ENCODE measurements at regions not wholly inside any gene's neighbourhood (a gene's known extent, or its start where the extent isn't known, plus 50 kb on each side); places are given as distances from the start of the nearest gene placed in this dataset.

GRCh38 chr10:44591911-44592310 lies 207.0 kb upstream of the CXCL12 start:
- no peak overlapping the region for H3K4me3 ChIP-seq (ENCODE audit: low read depth, low read length)
- no peak overlapping the region for H3K4ac ChIP-seq (ENCODE audit: low read depth, low read length)
- no peak overlapping the region for H3K27ac ChIP-seq (ENCODE audit: low read depth, low read length)
- H3K9me3 ChIP-seq (ENCODE audit: insufficient read depth, low read depth, low read length), result peaks cover 2% of the 10 kb centered on the region
- H3K79me1 ChIP-seq (ENCODE audit: low read length), result no peaks in the 10 kb centered on the region
- H2BK12ac ChIP-seq (ENCODE audit: low read length), result no peak overlapping the region
- no peaks in the 10 kb centered on the region for H3K27me3 ChIP-seq (ENCODE audit: insufficient read depth, low read length)
- H3K18ac ChIP-seq (ENCODE audit: low read length), result no peak overlapping the region
- WGBS (ENCODE audit: extremely low coverage, insufficient coverage, insufficient read length), result no CpG with 5 or more reads among the region's 1 CpG
- H3K23ac ChIP-seq (ENCODE audit: low read length), result no peak overlapping the region
- DNase-seq, result no peak
- H4K91ac ChIP-seq (ENCODE audit: low read depth, low read length), result no peak overlapping the region
- H2BK120ac ChIP-seq (ENCODE audit: insufficient read depth, low read length, poor library complexity), result no peak overlapping the region
- no peak overlapping the region for H3K4me2 ChIP-seq (ENCODE audit: low read length)
- no peak overlapping the region for H4K12ac ChIP-seq (ENCODE audit: low read depth, low read length)
- H2AK5ac ChIP-seq (ENCODE audit: low read length), result no peak overlapping the region
- H3K36me3 ChIP-seq (ENCODE audit: control insufficient read depth in 1 of 2, insufficient read depth in 2 of 2, low read length in 2 of 2), result no peaks in the 10 kb centered on the region
- no peaks in the 10 kb centered on the region for H3K79me2 ChIP-seq (ENCODE audit: control insufficient read depth, insufficient read depth, low read length, poor library complexity)
- no peak overlapping the region for H3K14ac ChIP-seq (ENCODE audit: low read length)
- H3K4me1 ChIP-seq (ENCODE audit: control insufficient read depth in 1 of 2, insufficient read depth in 2 of 2, low read length in 2 of 2), result no peaks in the 10 kb centered on the region
- no peak overlapping the region for H3K9ac ChIP-seq (ENCODE audit: low read length)
- H4K8ac ChIP-seq (ENCODE audit: low read depth, low read length), result no peak overlapping the region
- no peak overlapping the region for H2AFZ ChIP-seq (ENCODE audit: insufficient read depth, low read length, poor library complexity)
- H2BK5ac ChIP-seq (ENCODE audit: low read depth, low read length, poor library complexity), result no peak overlapping the region

GRCh38 chr10:44593952-44594351 lies 209.1 kb upstream of the CXCL12 start:
- Histone ChIP-seq H3K9me3 (ENCODE audit: insufficient read depth, low read depth, low read length) (peaks cover 2% of the 10 kb centered on the region), H3K27me3 (ENCODE audit: insufficient read depth, low read length) (no peaks in the 10 kb centered on the region), H3K9ac (ENCODE audit: low read length) (no peak overlapping the region), H4K8ac (ENCODE audit: low read depth, low read length) (no peak overlapping the region), H3K79me1 (ENCODE audit: low read length) (no peaks in the 10 kb centered on the region), H3K4me3 (ENCODE audit: low read depth, low read length) (peak overlapping the region; percentile 26), H2AFZ (ENCODE audit: insufficient read depth, low read length, poor library complexity) (no peak overlapping the region), H3K79me2 (ENCODE audit: control insufficient read depth, insufficient read depth, low read length, poor library complexity) (no peaks in the 10 kb centered on the region), H2BK5ac (ENCODE audit: low read depth, low read length, poor library complexity) (no peak overlapping the region), H3K4me2 (ENCODE audit: low read length) (no peak overlapping the region), H3K4ac (ENCODE audit: low read depth, low read length) (no peak overlapping the region), H4K91ac (ENCODE audit: low read depth, low read length) (no peak overlapping the region), H2BK120ac (ENCODE audit: insufficient read depth, low read length, poor library complexity) (no peak overlapping the region), H3K36me3 (ENCODE audit: control insufficient read depth in 1 of 2, insufficient read depth in 2 of 2, low read length in 2 of 2) (no peaks in the 10 kb centered on the region), H3K27ac (ENCODE audit: low read depth, low read length) (no peak overlapping the region), H3K18ac (ENCODE audit: low read length) (no peak overlapping the region), H3K23ac (ENCODE audit: low read length) (peak overlapping the region; percentile 85), H4K12ac (ENCODE audit: low read depth, low read length) (no peak overlapping the region), H2AK5ac (ENCODE audit: low read length) (no peak overlapping the region), H3K4me1 (ENCODE audit: control insufficient read depth in 1 of 2, insufficient read depth in 2 of 2, low read length in 2 of 2) (no peaks in the 10 kb centered on the region), H3K14ac (ENCODE audit: low read length) (no peak overlapping the region), H2BK12ac (ENCODE audit: low read length) (no peak overlapping the region)
- no peak for DNase-seq
- WGBS (ENCODE audit: extremely low coverage, insufficient coverage, insufficient read length), result no CpG with 5 or more reads among the region's 7 CpGs

- no peak overlapping the region for H3K27ac ChIP-seq (ENCODE audit: low read depth, low read length)
- no CpG with 5 or more reads among the region's 1 CpG for WGBS (ENCODE audit: extremely low coverage, insufficient coverage, insufficient read length)
- no peak overlapping the region for H3K4me2 ChIP-seq (ENCODE audit: low read length)
- no peak overlapping the region for H2BK120ac ChIP-seq (ENCODE audit: insufficient read depth, low read length, poor library complexity)
- H3K79me1 ChIP-seq (ENCODE audit: low read length), result no peaks in the 10 kb centered on the region
- H2BK5ac ChIP-seq (ENCODE audit: low read depth, low read length, poor library complexity), result no peak overlapping the region
- no peaks in the 10 kb centered on the region for H3K4me1 ChIP-seq (ENCODE audit: control insufficient read depth in 1 of 2, insufficient read depth in 2 of 2, low read length in 2 of 2)
- H3K18ac ChIP-seq (ENCODE audit: low read length), result no peak overlapping the region
- H3K4me3 ChIP-seq (ENCODE audit: low read depth, low read length), result no peak overlapping the region
- H3K79me2 ChIP-seq (ENCODE audit: control insufficient read depth, insufficient read depth, low read length, poor library complexity), result no peaks in the 10 kb centered on the region
- H3K9me3 ChIP-seq (ENCODE audit: insufficient read depth, low read depth, low read length), result no peaks in the 10 kb centered on the region
- H2AFZ ChIP-seq (ENCODE audit: insufficient read depth, low read length, poor library complexity), result no peak overlapping the region
- H4K91ac ChIP-seq (ENCODE audit: low read depth, low read length), result no peak overlapping the region
- no peak for DNase-seq
- H3K23ac ChIP-seq (ENCODE audit: low read length), result no peak overlapping the region
- no peak overlapping the region for H3K4ac ChIP-seq (ENCODE audit: low read depth, low read length)
- H3K27me3 ChIP-seq (ENCODE audit: insufficient read depth, low read length), result no peaks in the 10 kb centered on the region
- H3K36me3 ChIP-seq (ENCODE audit: control insufficient read depth in 1 of 2, insufficient read depth in 2 of 2, low read length in 2 of 2), result no peaks in the 10 kb centered on the region
- no peak overlapping the region for H2AK5ac ChIP-seq (ENCODE audit: low read length)
- no peak overlapping the region for H3K9ac ChIP-seq (ENCODE audit: low read length)
- no peak overlapping the region for H4K8ac ChIP-seq (ENCODE audit: low read depth, low read length)
- H3K14ac ChIP-seq (ENCODE audit: low read length), result no peak overlapping the region
- H4K12ac ChIP-seq (ENCODE audit: low read depth, low read length), result no peak overlapping the region
- H2BK12ac ChIP-seq (ENCODE audit: low read length), result no peak overlapping the region
Measured at GRCh38 chr10:44607116-44607515, 222.2 kb upstream of the CXCL12 start.

DNA sequence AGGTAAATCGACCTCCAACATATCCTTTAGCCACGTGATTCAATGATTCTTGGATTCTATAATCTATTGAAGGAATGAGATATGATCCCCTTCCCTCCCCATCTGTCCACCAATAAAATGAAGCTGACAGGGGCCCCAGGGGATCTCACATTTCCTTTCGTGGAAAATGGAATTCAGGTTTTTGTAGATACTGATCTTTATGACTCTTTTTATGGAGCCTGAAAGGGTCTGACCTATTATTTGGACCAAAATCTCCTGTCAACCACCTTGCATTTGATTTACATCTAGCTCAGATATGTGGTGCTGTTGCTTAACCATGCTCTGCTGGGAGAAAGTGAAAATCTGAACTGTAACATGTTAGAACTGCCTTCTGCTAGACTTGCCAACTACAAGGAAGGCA lies 234.0 kb upstream of the CXCL12 start:
- Histone ChIP-seq H2BK120ac (ENCODE audit: insufficient read depth, low read length, poor library complexity) (no peak overlapping the region), H3K9ac (ENCODE audit: low read length) (no peak overlapping the region), H4K91ac (ENCODE audit: low read depth, low read length) (no peak overlapping the region), H2BK5ac (ENCODE audit: low read depth, low read length, poor library complexity) (no peak overlapping the region), H4K8ac (ENCODE audit: low read depth, low read length) (no peak overlapping the region), H2AK5ac (ENCODE audit: low read length) (no peak overlapping the region), H3K79me2 (ENCODE audit: control insufficient read depth, insufficient read depth, low read length, poor library complexity) (no peaks in the 10 kb centered on the region), H3K23ac (ENCODE audit: low read length) (no peak overlapping the region), H3K79me1 (ENCODE audit: low read length) (no peaks in the 10 kb centered on the region), H3K4me1 (ENCODE audit: control insufficient read depth in 1 of 2, insufficient read depth in 2 of 2, low read length in 2 of 2) (no peaks in the 10 kb centered on the region), H3K4me3 (ENCODE audit: low read depth, low read length) (no peak overlapping the region), H3K27me3 (ENCODE audit: insufficient read depth, low read length) (no peaks in the 10 kb centered on the region), H4K12ac (ENCODE audit: low read depth, low read length) (no peak overlapping the region), H3K14ac (ENCODE audit: low read length) (no peak overlapping the region), H3K9me3 (ENCODE audit: insufficient read depth, low read depth, low read length) (no peaks in the 10 kb centered on the region), H3K4ac (ENCODE audit: low read depth, low read length) (no peak overlapping the region), H3K27ac (ENCODE audit: low read depth, low read length) (no peak overlapping the region), H3K4me2 (ENCODE audit: low read length) (no peak overlapping the region), H3K18ac (ENCODE audit: low read length) (no peak overlapping the region), H2AFZ (ENCODE audit: insufficient read depth, low read length, poor library complexity) (no peak overlapping the region), H3K36me3 (ENCODE audit: control insufficient read depth in 1 of 2, insufficient read depth in 2 of 2, low read length in 2 of 2) (no peaks in the 10 kb centered on the region), H2BK12ac (ENCODE audit: low read length) (no peak overlapping the region)
- DNase-seq, result no peak
- WGBS (ENCODE audit: extremely low coverage, insufficient coverage, insufficient read length), result no CpG with 5 or more reads among the region's 3 CpGs

Data from trophoblast cell (in vitro differentiated cells and primary cell).